SJCRH30 (cell line): ENCODE measurements at regions not wholly inside any gene's neighbourhood (a gene's known extent, or its start where the extent isn't known, plus 50 kb on each side); places are given as distances from the start of the nearest gene placed in this dataset.

Experiments used
- DNase-seq, 2 experiments: peaks; one replicate each; pipeline ENCODE4 v3.0.0-alpha.2; 2015 to 2020
- H3K27ac ChIP-seq: fragments of 250-450 bp; sonication (Bioruptor Pico); 2 replicates; pipeline ENCODE4 v1.5.1; 2020; ENCODE audit warnings: mild to moderate bottlenecking, moderate library complexity
- H3K27me3 ChIP-seq: fragments of 250-450 bp; sonication (Bioruptor Pico); 2 replicates; pipeline ENCODE4 v1.5.1; 2020; ENCODE audit warnings: mild to moderate bottlenecking, moderate library complexity
- H3K36me3 ChIP-seq: fragments of 250-450 bp; sonication (Bioruptor Pico); 2 replicates; pipeline ENCODE4 v1.5.1; 2020; ENCODE audit warnings: mild to moderate bottlenecking, moderate library complexity
- H3K4me1 ChIP-seq: fragments of 250-450 bp; sonication (Bioruptor Pico); 2 replicates; pipeline ENCODE4 v1.5.1; 2020; ENCODE audit warnings: mild to moderate bottlenecking, moderate library complexity
- H3K4me3 ChIP-seq: fragments of 250-450 bp; sonication (Bioruptor Pico); 2 replicates; pipeline ENCODE4 v1.5.1; 2020; ENCODE audit warnings: mild to moderate bottlenecking, moderate library complexity
- H3K9me3 ChIP-seq: fragments of 250-450 bp; sonication (Bioruptor Pico); replicated peaks from 2 replicates; pipeline ENCODE4 v1.5.1; 2020; ENCODE audit warnings: mild to moderate bottlenecking, moderate library complexity

- Histone ChIP-seq H3K4me1 (peaks cover 5% of the 10 kb centered on the region), H3K9me3 (no peaks in the 10 kb centered on the region), H3K4me3 (no peak overlapping the region), H3K36me3 (no peaks in the 10 kb centered on the region), H3K27ac (no peak overlapping the region), H3K27me3 (no peaks in the 10 kb centered on the region)
- no peak for DNase-seq
These were observed 84.8 kb upstream of the RNF217 start for GRCh38 chr6:124877468-124877867.

GRCh38 chr6:124879110-124879991, 82.9 kb upstream of the RNF217 start:
- H3K4me1 ChIP-seq: peaks cover 7% of the 10 kb centered on the region
- no peak for DNase-seq
- no peak overlapping the region for H3K4me3 ChIP-seq
- H3K27me3 ChIP-seq: no peaks in the 10 kb centered on the region
- H3K27ac ChIP-seq: no peak overlapping the region
- no peaks in the 10 kb centered on the region for H3K9me3 ChIP-seq
- no peaks in the 10 kb centered on the region for H3K36me3 ChIP-seq

GRCh38 chr6:124879992-124880355, 82.3 kb upstream of the RNF217 start:
- Histone ChIP-seq H3K9me3 (no peaks in the 10 kb centered on the region), H3K4me1 (peaks cover 7% of the 10 kb centered on the region), H3K27me3 (no peaks in the 10 kb centered on the region), H3K27ac (no peak overlapping the region), H3K4me3 (no peak overlapping the region), H3K36me3 (no peaks in the 10 kb centered on the region)
- DNase-seq: no peak

DNA sequence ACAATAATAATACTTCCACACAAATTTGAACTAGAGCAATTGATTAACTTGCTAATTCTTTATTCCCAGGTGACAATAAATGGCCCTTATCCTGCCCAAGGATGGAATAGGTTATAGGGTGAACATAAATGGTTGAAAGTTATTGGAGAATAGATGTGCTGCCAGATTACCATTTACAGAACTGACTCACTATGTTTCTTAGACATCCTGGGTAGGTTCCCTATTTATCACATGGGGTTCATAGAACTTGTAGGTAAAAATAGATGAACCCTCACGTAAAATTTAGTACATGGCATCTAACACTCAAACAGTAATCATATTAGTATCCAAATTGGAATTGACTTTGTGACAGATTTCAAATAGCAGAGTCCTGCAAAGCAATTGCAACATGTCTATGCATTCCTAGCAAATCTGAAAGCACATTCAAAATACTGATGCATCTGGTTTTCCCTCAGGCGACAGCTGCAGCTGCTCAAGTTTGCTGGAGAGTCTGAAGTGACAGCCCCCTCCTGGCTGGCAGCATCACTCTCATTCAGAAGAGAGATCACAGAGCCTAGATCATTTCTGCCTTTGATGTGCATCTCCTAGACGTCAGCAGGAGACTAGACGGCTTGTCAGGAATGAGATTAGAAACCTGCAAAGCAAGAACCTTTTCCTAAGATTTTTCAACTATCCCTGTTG, 80.2 kb upstream of the RNF217 start:
- Histone ChIP-seq H3K36me3 (no peaks in the 10 kb centered on the region), H3K9me3 (no peaks in the 10 kb centered on the region), H3K27ac (no peak overlapping the region), H3K4me1 (peaks cover 7% of the 10 kb centered on the region), H3K27me3 (no peaks in the 10 kb centered on the region), H3K4me3 (no peak overlapping the region)
- peak; percentile 64 to 73 for DNase-seq

- H3K27me3 ChIP-seq: no peaks in the 10 kb centered on the region
- no peaks in the 10 kb centered on the region for H3K36me3 ChIP-seq
- no peaks in the 10 kb centered on the region for H3K9me3 ChIP-seq
- H3K27ac ChIP-seq: no peak overlapping the region
- peaks cover 7% of the 10 kb centered on the region for H3K4me1 ChIP-seq
- DNase-seq: no peak
- no peak overlapping the region for H3K4me3 ChIP-seq
These were observed 79.5 kb upstream of the RNF217 start for GRCh38 chr6:124882579-124883393.

GRCh38 chr6:124885171-124885570, 77.1 kb upstream of the RNF217 start:
- Histone ChIP-seq H3K27ac (no peak overlapping the region), H3K4me3 (no peak overlapping the region), H3K9me3 (no peaks in the 10 kb centered on the region), H3K36me3 (no peaks in the 10 kb centered on the region), H3K4me1 (peaks cover 7% of the 10 kb centered on the region), H3K27me3 (no peaks in the 10 kb centered on the region)
- no peak for DNase-seq

- no peak for DNase-seq
- no peaks in the 10 kb centered on the region for H3K36me3 ChIP-seq
- H3K27ac ChIP-seq: no peak overlapping the region
- H3K4me1 ChIP-seq: no peaks in the 10 kb centered on the region
- no peaks in the 10 kb centered on the region for H3K9me3 ChIP-seq
- no peaks in the 10 kb centered on the region for H3K27me3 ChIP-seq
- no peak overlapping the region for H3K4me3 ChIP-seq
These were observed 74.2 kb upstream of the RNF217 start for GRCh38 chr6:124887872-124888580.

GRCh38 chr6:124888581-124889371, 73.5 kb upstream of the RNF217 start:
- H3K4me1 ChIP-seq: no peaks in the 10 kb centered on the region
- DNase-seq: no peak
- H3K27ac ChIP-seq: no peak overlapping the region
- no peaks in the 10 kb centered on the region for H3K9me3 ChIP-seq
- H3K27me3 ChIP-seq: no peaks in the 10 kb centered on the region
- no peak overlapping the region for H3K4me3 ChIP-seq
- H3K36me3 ChIP-seq: no peaks in the 10 kb centered on the region

DNA sequence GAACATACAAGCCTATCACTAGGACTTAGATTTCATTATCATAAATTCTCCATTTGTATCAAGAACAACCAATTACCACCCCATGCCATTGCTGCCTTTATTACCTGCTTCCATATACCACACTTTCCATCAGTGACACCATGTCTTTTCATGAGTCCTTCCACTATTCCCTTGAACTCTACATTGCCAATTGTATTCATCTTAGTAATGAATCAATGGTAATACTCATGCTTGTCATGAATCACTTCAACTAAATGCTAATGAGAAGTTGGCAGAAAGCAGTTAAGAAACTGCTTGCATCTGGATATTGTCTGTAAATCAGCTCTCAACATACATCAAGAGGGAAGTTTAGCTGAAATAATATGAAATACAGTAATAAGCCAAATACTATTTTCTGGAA, 61.2 kb upstream of the RNF217 start:
- no peak overlapping the region for H3K4me3 ChIP-seq
- no peaks in the 10 kb centered on the region for H3K36me3 ChIP-seq
- H3K9me3 ChIP-seq: no peaks in the 10 kb centered on the region
- no peaks in the 10 kb centered on the region for H3K27me3 ChIP-seq
- no peak overlapping the region for H3K27ac ChIP-seq
- H3K4me1 ChIP-seq: no peaks in the 10 kb centered on the region
- DNase-seq: no peak

- Histone ChIP-seq H3K27ac (no peak overlapping the region), H3K36me3 (no peaks in the 10 kb centered on the region), H3K27me3 (no peaks in the 10 kb centered on the region), H3K9me3 (no peaks in the 10 kb centered on the region), H3K4me3 (no peak overlapping the region), H3K4me1 (no peaks in the 10 kb centered on the region)
- DNase-seq: no peak
These were observed 58.4 kb upstream of the RNF217 start for GRCh38 chr6:124903797-124904196.

GRCh38 chr6:124907596-124907995, 54.6 kb upstream of the RNF217 start:
- H3K4me1 ChIP-seq: no peaks in the 10 kb centered on the region
- no peaks in the 10 kb centered on the region for H3K27me3 ChIP-seq
- no peak overlapping the region for H3K4me3 ChIP-seq
- H3K36me3 ChIP-seq: no peaks in the 10 kb centered on the region
- no peak for DNase-seq
- no peak overlapping the region for H3K27ac ChIP-seq
- H3K9me3 ChIP-seq: no peaks in the 10 kb centered on the region
